Left ventricle myocardium inferior (tissue), 1 donor: ENCODE measurements at regions not wholly inside any gene's neighbourhood (a gene's known extent, or its start where the extent isn't known, plus 50 kb on each side); places are given as distances from the start of the nearest gene placed in this dataset.

Experiments
- DNase-seq: peaks from one replicate; pipeline ENCODE4 v3.0.0-alpha.2; 2020
- H3K27ac ChIP-seq: fragments of 200-600 bp; replicated peaks from 2 replicates; pipeline ENCODE4 v1.8.0; 2021
- H3K27me3 ChIP-seq: fragments of 200-600 bp; 2 replicates; pipeline ENCODE4 v1.8.0; 2021; ENCODE audit warnings: low read depth
- H3K36me3 ChIP-seq: fragments of 200-600 bp; 2 replicates; pipeline ENCODE4 v1.8.0; 2021
- H3K4me1 ChIP-seq: fragments of 200-600 bp; 2 replicates; pipeline ENCODE4 v1.8.0; 2021
- H3K4me3 ChIP-seq: fragments of 200-600 bp; 2 replicates; pipeline ENCODE4 v1.8.0; 2021; ENCODE audit warnings: mild to moderate bottlenecking, moderate library complexity
- H3K9me3 ChIP-seq: fragments of 200-600 bp; replicated peaks from 2 replicates; pipeline ENCODE4 v1.8.0; 2021
- intact Hi-C: fragments of 100-400 bp; cut with micrococcal nuclease; formaldehyde crosslinking; loops from one replicate; pipeline ENCODE4 v1.11.0; 2022
- TF ChIP-seq, protein P1 (sequence below): fragments of 200-600 bp; IDR thresholded peaks from 2 replicates; pipeline ENCODE4 v1.8.0; 2021; ENCODE audit warnings: antibody characterized with exemption, mild to moderate bottlenecking, borderline replicate concordance
- donor health status: DM: no; HTN: yes; CAD: no; lungs with severe emphysema.

DNA sequence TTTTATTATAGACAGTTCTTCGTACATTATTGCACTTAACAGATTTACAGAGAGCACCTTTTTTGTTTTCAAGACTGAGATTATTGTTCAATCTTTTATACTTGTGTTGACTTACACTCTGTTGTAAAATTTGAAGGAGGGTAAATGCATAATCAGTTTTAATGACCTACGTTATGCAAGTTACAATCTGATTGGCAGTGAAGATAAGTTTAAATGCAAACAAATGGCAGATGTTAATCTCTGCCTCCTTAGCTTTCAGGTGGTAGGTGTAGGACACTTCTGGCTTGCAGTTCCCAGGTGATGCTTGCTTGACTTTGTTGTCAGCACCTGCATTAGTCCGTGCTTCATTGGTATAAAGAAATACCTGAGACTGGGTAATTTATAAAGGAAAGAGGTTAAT is 424.9 kb downstream of the FGF9 start:
- no peaks in the 10 kb centered on the region for H3K27me3 ChIP-seq
- no peaks in the 10 kb centered on the region for H3K4me1 ChIP-seq
- DNase-seq: no peak
- H3K9me3 ChIP-seq: peaks cover 8% of the 10 kb centered on the region
- intact Hi-C loops: no loop called here
- no peak overlapping the region for H3K4me3 ChIP-seq
- no peak overlapping the region for H3K27ac ChIP-seq
- no peaks in the 10 kb centered on the region for H3K36me3 ChIP-seq
- TF ChIP-seq, protein P1, sequence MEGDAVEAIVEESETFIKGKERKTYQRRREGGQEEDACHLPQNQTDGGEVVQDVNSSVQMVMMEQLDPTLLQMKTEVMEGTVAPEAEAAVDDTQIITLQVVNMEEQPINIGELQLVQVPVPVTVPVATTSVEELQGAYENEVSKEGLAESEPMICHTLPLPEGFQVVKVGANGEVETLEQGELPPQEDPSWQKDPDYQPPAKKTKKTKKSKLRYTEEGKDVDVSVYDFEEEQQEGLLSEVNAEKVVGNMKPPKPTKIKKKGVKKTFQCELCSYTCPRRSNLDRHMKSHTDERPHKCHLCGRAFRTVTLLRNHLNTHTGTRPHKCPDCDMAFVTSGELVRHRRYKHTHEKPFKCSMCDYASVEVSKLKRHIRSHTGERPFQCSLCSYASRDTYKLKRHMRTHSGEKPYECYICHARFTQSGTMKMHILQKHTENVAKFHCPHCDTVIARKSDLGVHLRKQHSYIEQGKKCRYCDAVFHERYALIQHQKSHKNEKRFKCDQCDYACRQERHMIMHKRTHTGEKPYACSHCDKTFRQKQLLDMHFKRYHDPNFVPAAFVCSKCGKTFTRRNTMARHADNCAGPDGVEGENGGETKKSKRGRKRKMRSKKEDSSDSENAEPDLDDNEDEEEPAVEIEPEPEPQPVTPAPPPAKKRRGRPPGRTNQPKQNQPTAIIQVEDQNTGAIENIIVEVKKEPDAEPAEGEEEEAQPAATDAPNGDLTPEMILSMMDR: no peak

DNA sequence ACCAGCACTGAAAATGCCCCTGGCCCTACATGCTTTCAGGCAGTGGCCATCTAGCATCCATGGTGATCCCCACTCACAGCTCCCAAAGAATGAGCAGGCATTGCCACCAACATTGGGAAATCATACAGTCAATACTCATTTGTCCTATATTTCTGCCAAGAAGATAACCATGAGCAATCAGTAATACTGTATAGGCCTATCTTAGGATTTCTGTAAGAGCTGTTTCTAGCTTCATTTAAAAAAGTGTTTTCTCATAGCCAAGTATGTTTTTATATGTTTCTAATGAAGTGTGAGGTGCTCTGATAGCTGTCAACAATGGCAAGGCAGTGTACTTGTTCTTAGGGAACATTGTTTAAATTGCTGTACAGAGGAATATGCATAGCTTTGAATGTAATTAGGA is 428.7 kb downstream of the FGF9 start:
- H3K4me3 ChIP-seq: no peak overlapping the region
- no peaks in the 10 kb centered on the region for H3K4me1 ChIP-seq
- intact Hi-C loops: no loop called here
- no peaks in the 10 kb centered on the region for H3K27me3 ChIP-seq
- DNase-seq: no peak
- peaks cover 8% of the 10 kb centered on the region for H3K9me3 ChIP-seq
- no peaks in the 10 kb centered on the region for H3K36me3 ChIP-seq
- H3K27ac ChIP-seq: no peak overlapping the region
- TF ChIP-seq, protein P1: no peak

DNA sequence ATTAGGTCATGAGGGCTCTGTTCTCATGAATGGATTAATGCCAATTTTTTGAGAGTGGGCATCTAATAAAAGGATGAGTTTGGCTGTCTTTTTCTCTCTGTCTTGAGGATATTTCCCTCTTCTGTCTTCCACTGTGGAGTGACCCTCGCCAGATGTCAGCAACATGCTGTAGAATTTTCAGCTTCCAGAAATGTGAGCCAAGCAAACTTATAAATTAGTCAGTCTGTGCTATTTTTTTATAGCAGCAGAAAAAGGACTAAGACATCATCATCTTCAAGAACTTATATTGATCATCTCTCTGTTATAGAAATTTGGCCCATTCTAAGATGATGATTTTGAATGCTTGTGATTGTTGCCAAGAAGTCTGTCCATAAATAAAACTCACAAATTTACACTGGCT is 431.4 kb downstream of the FGF9 start:
- Histone ChIP-seq H3K27ac (no peak overlapping the region), H3K27me3 (no peaks in the 10 kb centered on the region), H3K4me3 (no peak overlapping the region), H3K9me3 (peaks cover 8% of the 10 kb centered on the region), H3K4me1 (no peaks in the 10 kb centered on the region), H3K36me3 (no peaks in the 10 kb centered on the region)
- intact Hi-C loops: no loop called here
- DNase-seq: no peak
- TF ChIP-seq, protein P1: no peak

- TF ChIP-seq, protein P1: peak; percentile 38
- intact Hi-C loops: no loop called here
- H3K4me3 ChIP-seq: no peak overlapping the region
- no peak overlapping the region for H3K27ac ChIP-seq
- DNase-seq: no peak
- H3K4me1 ChIP-seq: no peaks in the 10 kb centered on the region
- peaks cover 8% of the 10 kb centered on the region for H3K9me3 ChIP-seq
- H3K36me3 ChIP-seq: no peaks in the 10 kb centered on the region
- H3K27me3 ChIP-seq: no peaks in the 10 kb centered on the region
Observed at GRCh38 chr13:22103046-22104027, 432.5 kb downstream of the FGF9 start.

GRCh38 chr13:22106058-22106457 is 435.2 kb downstream of the FGF9 start:
- TF ChIP-seq, protein P1: no peak
- Histone ChIP-seq H3K9me3 (no peaks in the 10 kb centered on the region), H3K27ac (no peak overlapping the region), H3K36me3 (no peaks in the 10 kb centered on the region), H3K4me1 (no peaks in the 10 kb centered on the region), H3K4me3 (no peak overlapping the region), H3K27me3 (no peaks in the 10 kb centered on the region)
- intact Hi-C loops: no loop called here
- no peak for DNase-seq
